GM18858 (cell line): ENCODE measurements at regions not wholly inside any gene's neighbourhood (a gene's known extent, or its start where the extent isn't known, plus 50 kb on each side); places are given as distances from the start of the nearest gene placed in this dataset.
A peak's percentile ranks its signal among the peaks of the same experiment; 100 is the strongest.
"Not testable (repeated sequence)": the region's sequence is repeated elsewhere in the genome, so short reads cannot be mapped to it uniquely, and the experiment has no call there.

Source experiments
- ATAC-seq: cut with Tn5 transposase; IDR thresholded peaks from one replicate; pipeline ENCODE4 v1.9.1; 2021; ENCODE audit not compliant: unreplicated experiment

GRCh38 chr12:96085475-96085874, 50.1 kb upstream of the LTA4H start:
- no peak for ATAC-seq

GRCh38 chr12:96086190-96086589, 50.8 kb upstream of the LTA4H start:
- not testable (repeated sequence) for ATAC-seq

- ATAC-seq = no peak
Observed at GRCh38 chr12:96091833-96092232, 56.4 kb upstream of the LTA4H start.

DNA sequence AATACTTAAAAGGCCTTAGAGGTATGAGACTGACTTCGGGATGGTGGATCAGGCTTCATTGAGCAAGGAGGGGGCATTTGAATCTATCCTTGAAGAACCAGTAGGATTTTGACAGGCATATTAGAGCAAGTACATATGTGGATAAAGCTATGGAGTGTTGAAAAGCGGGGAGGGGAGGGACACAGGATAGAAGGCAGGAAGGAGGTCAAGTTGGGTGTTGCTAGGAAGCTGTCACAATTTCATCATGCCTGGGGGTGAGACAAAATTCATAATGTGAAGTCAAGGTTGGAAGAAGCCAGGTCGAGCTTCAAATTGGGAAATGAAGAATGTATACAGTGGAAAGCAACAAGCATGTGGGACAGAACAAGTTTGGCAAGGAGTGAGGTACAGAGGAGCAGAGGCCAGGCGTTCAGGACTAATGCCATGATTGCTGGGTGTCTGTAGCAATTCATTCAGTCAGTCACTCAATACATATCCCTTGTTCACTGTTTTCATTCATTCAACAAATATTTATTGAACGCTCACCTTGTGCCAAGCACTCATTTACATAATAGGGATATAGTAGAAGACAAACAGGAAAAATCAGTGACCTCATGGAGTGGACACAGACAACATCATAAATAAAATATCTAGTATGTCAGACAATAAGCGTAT, 58.3 kb upstream of the LTA4H start:
- no peak for ATAC-seq

DNA sequence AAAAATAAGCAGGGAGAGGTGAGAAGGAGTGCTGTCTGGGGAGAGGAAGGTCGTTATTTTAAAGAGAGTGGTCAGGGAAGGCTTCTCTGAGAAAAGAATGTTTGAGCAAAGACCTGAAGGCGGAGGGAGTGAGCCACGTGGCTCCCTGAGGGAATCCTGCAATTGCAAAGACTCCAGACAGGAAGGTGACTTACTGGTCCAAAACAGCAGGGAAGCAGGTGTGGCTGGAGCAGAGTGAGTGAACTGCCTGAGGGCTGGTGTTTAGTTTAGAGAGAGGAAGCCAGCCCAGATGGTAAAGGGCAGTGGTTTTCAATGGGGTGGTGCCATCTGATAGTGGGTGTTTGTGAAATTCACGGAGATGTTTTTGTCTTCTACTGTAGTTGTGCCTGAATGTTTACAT, 58.8 kb upstream of the LTA4H start:
- no peak for ATAC-seq

DNA sequence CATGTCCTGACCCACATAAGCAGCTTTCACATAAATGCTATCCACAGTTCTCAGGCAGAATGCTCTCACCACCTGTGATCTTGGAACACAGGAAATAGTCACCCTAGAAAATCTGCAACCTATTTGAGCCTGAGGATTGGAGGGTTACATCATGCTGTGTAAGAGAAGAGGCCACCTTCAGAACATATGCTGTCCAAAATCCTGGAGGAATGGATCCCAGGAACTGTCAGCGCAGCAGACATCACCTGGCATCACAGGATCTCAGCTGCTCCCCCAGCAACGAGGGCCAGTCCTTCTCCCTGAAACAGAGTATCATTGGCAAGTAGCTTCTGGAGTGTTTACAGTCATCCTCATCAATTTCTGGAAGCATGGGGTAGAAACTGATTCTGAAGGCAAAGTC, 63.2 kb upstream of the LTA4H start:
- ATAC-seq = no peak

DNA sequence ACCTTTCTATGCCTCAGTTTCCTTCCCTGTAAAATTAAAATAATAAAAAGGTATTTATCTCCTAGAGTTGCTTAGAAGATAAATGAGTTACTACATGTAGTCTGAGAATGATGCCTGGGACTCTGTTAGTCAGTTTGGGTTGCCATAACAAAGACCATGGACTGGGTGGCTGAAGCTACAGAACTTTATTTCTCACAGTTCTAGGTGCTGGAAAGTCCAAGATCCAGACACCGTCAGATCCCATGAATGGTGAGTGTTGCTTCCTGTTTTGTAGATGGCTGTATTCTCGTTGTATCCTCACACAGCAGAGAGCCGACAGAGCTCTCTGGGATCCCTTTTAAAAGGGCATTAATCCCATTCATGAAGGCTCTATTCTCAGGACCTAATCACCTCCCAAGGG, 64.0 kb upstream of the LTA4H start:
- no peak for ATAC-seq

DNA sequence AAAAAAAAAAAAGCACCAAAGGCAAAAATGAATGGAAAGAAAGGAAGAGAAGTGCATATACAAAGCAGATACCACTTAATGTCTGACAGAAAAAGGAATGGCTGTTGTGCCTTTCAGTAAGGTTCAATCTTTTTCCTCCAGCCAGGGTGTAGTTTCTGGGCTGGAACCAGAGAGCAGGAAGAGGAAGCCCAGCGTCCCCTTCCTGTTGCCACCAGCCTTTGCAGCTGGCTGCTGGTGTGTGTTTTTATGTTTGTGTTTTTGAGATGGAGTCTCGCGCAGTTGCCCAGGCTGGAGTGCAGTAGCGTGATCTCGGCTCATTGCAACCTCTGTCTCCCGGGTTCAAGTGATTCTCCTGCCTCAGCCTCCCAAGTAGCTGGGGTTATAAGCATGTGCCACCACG, 64.6 kb upstream of the LTA4H start:
- ATAC-seq = no peak

DNA sequence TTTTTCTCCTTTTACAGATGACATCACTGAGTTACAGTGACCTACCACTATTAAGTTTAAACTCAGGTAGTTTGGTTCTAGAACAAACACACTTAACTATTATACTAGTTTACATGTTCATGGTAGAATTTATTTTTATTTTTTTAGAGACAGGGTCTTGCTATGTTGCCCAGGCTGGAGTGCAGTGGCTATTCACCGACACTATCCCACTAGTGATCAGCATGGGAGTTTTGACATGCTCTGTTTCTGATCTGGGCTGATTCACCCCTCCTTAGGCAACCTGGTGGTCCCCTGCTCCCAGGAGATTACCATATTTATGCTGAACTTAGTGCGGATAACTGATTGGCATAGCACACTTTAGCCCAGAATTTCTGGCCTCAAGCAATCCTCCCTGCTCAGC, 66.4 kb upstream of the LTA4H start:
- no peak for ATAC-seq

GRCh38 chr12:96103067-96103644, 67.8 kb upstream of the LTA4H start:
- ATAC-seq = no peak

DNA sequence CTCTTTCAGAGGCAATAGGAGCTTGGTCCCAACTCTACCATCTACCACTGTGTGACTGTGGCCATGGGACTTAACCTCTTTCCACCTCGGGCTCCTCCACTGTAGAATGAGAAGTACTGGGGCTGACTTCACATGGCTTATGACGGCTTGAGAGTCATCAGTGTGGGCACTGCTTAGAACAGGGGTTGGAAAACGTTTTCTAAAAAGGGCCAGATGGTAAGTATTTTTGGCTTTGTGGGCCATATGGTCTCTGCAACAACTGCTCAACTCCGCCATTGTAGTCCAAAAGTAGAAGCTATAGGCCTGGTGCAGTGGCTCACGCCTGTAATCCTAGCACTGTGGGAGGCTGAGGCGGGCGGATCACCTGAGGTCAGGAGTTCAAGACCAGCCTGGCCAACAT, 69.2 kb upstream of the LTA4H start:
- no peak for ATAC-seq

DNA sequence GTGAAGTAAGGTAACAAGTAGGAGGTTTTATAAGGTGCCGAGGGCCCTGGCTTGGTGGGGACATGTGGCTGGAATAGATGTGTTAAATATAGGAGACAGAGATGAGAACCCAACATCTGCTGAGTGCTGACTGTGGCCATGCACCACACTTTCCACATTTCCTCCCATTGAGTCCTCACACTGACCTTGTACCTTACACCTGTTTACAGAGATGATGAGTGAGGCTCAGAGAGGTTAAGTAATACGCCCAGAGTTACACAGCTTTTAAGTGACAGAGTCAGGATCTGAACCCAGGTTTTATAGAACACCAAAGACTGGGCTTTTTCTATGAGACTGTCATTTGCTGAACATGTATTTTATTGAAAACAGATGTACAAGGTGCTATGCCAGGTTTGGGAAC, 70.8 kb upstream of the LTA4H start:
- no peak for ATAC-seq

DNA sequence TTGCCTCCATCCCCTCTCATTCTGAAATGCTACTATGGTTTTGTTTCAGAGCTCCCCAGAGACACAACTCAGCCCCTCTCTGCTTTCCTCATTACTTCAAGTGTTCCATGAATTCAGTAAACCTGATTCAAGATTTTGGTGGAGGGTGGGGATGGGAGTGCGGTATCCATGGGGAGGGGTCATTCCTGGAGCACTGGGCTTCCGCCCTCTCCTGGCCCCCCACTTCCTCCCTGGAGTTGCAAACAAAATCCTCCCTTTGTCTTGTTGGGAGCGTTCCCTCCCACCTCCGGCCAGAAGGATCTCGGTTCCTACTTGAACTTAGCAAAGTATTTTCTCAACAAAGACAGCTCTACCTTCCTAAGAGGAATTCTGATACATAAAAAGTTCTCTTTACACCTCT, 71.8 kb upstream of the LTA4H start:
- ATAC-seq = no peak

DNA sequence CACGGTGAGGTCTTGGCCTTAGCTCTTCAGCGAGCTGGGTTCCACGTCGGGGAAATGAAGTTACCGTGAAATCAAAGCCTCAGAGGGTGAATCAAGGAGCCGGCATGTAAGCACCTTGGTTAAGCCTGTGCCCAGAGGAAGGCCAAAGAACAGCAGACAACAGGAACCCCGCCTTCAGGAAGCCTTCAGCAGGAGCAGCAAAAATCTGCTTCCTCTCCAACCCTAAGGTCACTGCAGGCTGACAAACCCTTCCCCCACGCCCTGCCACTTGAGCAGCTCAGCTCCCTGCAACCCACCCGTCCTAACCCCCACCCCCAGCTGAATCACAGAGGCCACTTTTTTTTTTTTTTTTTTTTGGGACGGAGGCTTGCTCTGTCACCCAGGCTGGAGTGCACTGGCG, 72.9 kb upstream of the LTA4H start:
- no peak for ATAC-seq

DNA sequence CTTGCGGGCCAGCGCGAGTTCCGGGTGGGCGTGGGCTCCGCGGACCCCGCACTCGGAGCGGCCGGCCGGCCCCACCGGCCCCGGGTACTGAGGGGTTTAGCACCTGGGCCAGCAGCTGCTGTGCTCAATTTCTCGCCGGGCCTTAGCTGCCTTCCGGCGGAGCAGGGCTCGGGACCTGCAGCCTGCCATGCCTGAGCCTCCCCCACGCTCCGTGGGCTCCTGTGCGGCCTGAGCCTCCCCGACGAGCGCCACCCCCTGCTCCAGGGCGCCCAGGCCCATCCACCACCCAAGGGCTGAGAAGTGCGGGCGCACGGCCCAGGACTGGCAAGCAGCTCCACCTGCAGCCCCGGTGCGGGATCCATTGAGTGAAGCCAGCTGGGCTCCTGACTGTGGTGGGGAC, 73.6 kb upstream of the LTA4H start:
- ATAC-seq = not testable (repeated sequence)

DNA sequence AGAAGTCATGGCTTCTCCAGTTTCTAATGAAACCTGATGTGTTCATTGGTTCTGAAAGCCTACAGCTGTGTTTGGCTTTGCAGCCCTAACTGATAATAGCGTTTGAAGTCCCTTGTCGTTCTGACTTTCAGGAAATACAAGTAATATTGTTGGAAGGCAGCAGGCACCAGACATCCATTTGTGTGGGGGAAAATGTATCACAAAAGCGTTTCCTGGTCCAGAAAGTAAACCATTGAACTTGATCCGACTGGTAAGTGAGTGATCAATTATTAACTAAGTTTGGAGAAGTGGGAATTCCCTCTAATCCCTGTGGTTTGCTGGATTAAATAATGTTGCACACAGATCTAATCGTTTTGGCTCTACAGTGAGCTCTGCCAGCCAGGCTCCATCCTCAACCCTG, 77.3 kb upstream of the LTA4H start:
- no peak for ATAC-seq

GRCh38 chr12:96117460-96117859, 76.7 kb upstream of the ELK3 start:
- ATAC-seq = no peak

DNA sequence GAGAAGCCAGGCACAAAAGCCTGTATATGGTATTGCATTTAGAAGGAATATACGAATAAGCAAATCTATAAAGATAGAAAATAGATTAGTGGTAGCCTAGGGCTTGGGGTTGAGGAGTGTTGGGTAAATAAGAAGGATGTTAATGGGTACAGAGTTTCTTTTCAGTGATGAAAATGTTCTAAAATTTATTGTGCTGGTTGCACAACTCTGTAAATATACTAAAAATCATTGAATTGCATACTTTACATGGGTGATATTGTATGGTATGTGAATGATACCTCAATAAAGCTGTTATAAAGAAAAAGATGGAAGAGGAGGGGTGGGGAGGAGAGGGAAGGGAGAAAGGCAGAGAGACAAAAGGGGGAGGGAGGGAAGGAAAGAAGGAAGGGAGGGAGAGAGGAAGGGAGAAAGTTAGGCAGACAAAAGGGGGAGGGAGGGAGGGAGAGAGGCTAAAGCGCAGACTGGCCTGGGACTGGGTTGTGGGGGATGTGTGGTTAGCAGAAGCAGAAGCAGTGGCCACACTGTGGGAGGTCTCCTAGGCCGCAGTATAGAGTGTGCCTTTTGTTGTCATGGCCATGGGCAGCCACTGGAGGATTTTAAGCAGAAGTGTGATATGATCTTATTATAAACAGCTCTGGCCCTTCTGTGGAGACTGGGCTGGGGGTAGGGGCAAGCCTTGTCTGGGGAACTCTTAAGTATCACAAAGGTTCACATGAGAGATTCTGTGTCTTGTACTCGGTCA, 73.6 kb upstream of the ELK3 start:
- peak; percentile 70 for ATAC-seq

GRCh38 chr12:96121271-96121711, 72.9 kb upstream of the ELK3 start:
- peak; percentile 44 for ATAC-seq

DNA sequence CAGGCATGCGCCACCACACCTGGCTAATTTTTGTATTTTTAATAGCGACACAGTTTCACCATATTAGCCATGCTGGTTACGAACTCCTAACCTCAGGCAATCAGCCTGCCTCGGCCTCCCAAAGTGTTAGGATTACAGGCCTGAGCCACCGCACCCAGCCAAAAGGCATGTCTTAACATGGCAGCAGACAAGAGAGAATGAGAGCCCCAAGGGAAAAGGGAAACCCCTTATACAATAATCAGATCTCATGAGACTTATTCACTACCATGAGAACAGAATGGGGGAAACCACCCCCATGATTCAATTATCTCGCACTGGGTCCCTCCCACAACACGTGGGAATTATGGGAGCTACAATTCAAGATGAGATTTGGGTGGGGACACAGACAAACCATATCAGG, 65.9 kb upstream of the ELK3 start:
- not testable (repeated sequence) for ATAC-seq

GRCh38 chr12:96130396-96131059, 63.6 kb upstream of the ELK3 start:
- ATAC-seq = no peak

DNA sequence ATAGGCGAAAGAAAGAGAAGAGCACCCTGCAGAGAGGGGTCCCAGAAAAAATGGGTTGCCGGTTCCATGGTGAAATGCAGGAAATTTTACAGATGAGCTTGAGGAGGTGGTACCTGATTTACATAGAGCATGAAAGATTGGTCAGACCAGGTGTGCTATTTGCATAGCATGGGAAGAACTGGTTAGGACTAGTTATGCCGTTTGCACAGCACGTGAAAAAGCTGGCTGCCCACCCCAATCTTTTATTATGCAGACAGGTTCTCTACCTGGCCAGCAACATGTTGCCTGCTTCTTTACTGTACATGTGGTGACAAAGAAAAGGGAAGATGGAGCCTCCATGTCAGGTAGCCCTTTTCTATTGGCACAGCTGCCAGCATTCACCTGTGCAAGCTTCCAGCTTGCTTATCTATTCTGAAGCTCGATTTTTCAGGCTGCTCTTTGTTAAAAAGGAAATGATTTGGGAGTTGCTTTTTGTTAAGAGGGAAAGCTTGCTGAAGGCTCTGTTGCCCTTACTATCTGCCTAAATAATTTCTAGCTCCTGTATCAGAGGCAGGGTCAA, 62.9 kb upstream of the ELK3 start:
- no peak for ATAC-seq
